ENCODE measurements at regions not wholly inside any gene's neighbourhood (a gene's known extent, or its start where the extent isn't known, plus 50 kb on each side); places are given as distances from the start of the nearest gene placed in this dataset.

DNA sequence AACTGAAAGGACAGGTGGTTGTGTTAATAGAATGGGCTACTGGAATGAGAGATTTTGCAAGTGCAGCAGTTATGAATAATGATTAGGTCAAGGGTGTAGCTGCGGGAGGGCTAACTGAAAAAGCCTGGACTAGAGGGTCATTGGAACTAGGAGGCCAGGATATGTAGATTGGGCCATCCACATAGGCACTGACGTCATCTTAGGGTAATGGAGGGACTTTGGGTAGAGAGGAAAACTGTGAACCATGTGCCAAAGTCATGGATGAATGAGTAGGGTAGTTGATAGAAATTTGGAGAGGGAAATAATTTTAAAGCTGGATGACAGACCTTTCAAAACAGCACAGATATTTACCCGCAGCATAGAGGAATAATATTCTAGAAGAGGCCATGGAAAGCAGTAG is 123.6 kb upstream of the SLITRK2 start:
- Histone ChIP-seq H3K36me3 (no peaks in the 10 kb centered on the region), H3K4me3 (no peak overlapping the region), H3K27me3 (no peaks in the 10 kb centered on the region), H3K4me1 (no peaks in the 10 kb centered on the region), H3K9me3 (no peaks in the 10 kb centered on the region), H3K27ac (no peak overlapping the region)
- WGBS, 2 donors (ENCODE audit: low coverage in 1 of 2) = 47 to 50% methylated on average over 3 of the region's 3 CpGs
- no peak for ATAC-seq
- TF ChIP-seq EP300 (IDR thresholded peaks at IDR 0.05) = no peak
- TF ChIP-seq POLR2AphosphoS5 (IDR thresholded peaks at IDR 0.05) = no peak
- TF ChIP-seq, protein P1, sequence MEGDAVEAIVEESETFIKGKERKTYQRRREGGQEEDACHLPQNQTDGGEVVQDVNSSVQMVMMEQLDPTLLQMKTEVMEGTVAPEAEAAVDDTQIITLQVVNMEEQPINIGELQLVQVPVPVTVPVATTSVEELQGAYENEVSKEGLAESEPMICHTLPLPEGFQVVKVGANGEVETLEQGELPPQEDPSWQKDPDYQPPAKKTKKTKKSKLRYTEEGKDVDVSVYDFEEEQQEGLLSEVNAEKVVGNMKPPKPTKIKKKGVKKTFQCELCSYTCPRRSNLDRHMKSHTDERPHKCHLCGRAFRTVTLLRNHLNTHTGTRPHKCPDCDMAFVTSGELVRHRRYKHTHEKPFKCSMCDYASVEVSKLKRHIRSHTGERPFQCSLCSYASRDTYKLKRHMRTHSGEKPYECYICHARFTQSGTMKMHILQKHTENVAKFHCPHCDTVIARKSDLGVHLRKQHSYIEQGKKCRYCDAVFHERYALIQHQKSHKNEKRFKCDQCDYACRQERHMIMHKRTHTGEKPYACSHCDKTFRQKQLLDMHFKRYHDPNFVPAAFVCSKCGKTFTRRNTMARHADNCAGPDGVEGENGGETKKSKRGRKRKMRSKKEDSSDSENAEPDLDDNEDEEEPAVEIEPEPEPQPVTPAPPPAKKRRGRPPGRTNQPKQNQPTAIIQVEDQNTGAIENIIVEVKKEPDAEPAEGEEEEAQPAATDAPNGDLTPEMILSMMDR (IDR thresholded peaks at IDR 0.05) = no peak
- TF ChIP-seq POLR2A (IDR thresholded peaks at IDR 0.05) = no peak

GRCh38 chrX:145715641-145716138 is 101.9 kb upstream of the SLITRK2 start:
- no peak for ATAC-seq
- TF ChIP-seq EP300 (IDR thresholded peaks at IDR 0.05) = no peak
- H3K27ac ChIP-seq = no peak overlapping the region
- H3K4me1 ChIP-seq = no peaks in the 10 kb centered on the region
- 48 to 80% methylated on average over 3 to 4 of the region's 5 CpGs for WGBS, 2 donors (ENCODE audit: low coverage in 1 of 2)
- H3K4me3 ChIP-seq = no peak overlapping the region
- no peaks in the 10 kb centered on the region for H3K36me3 ChIP-seq
- no peaks in the 10 kb centered on the region for H3K9me3 ChIP-seq
- H3K27me3 ChIP-seq = no peaks in the 10 kb centered on the region

GRCh38 chrX:145716226-145716625 is 101.4 kb upstream of the SLITRK2 start:
- H3K4me1 ChIP-seq = no peaks in the 10 kb centered on the region
- H3K36me3 ChIP-seq = no peaks in the 10 kb centered on the region
- H3K27me3 ChIP-seq = no peaks in the 10 kb centered on the region
- WGBS, 2 donors (ENCODE audit: low coverage in 1 of 2) = 86 to 92% methylated on average over 1 of the region's 2 CpGs
- H3K9me3 ChIP-seq = no peaks in the 10 kb centered on the region
- no peak overlapping the region for H3K27ac ChIP-seq
- TF ChIP-seq POLR2AphosphoS5 (IDR thresholded peaks at IDR 0.05) (no peak), EP300 (IDR thresholded peaks at IDR 0.05) (no peak), POLR2A (IDR thresholded peaks at IDR 0.05) (no peak)
- TF ChIP-seq, protein P1 (IDR thresholded peaks at IDR 0.05) = no peak
- ATAC-seq = no peak
- H3K4me3 ChIP-seq = no peak overlapping the region

GRCh38 chrX:145727476-145727875 is 90.2 kb upstream of the SLITRK2 start:
- WGBS, 2 donors (ENCODE audit: low coverage in 1 of 2) = 52 to 55% methylated on average over 4 to 5 of the region's 5 CpGs
- H3K4me3 ChIP-seq = no peak overlapping the region
- H3K27ac ChIP-seq = no peak overlapping the region
- H3K9me3 ChIP-seq = no peaks in the 10 kb centered on the region
- H3K4me1 ChIP-seq = no peaks in the 10 kb centered on the region
- no peak for ATAC-seq
- no peaks in the 10 kb centered on the region for H3K27me3 ChIP-seq
- TF ChIP-seq POLR2A (IDR thresholded peaks at IDR 0.05) (no peak), EP300 (IDR thresholded peaks at IDR 0.05) (no peak), POLR2AphosphoS5 (IDR thresholded peaks at IDR 0.05) (no peak)
- TF ChIP-seq, protein P1 (IDR thresholded peaks at IDR 0.05) = no peak
- no peaks in the 10 kb centered on the region for H3K36me3 ChIP-seq

DNA sequence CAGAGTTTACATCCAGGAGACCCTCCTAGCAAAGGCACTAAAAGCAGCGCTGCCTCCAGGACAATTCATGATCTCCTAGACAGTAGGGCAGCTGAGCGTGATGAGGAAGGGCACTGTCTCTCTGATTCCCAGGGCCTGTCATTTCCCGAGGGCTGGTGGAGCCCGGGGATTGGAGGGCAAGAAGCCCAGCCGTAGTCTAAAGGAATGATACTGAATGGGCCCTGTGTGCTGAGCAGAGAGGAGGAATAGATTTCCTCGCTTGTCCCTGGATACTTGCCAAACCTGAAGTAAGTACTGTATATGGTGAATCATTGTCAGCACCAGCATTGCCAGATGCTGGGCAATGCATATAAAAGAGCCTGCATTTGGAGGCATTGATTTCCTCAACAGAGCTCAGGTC is 88.0 kb upstream of the SLITRK2 start:
- ATAC-seq = no peak
- TF ChIP-seq POLR2A (IDR thresholded peaks at IDR 0.05) (no peak), EP300 (IDR thresholded peaks at IDR 0.05) (no peak), POLR2AphosphoS5 (IDR thresholded peaks at IDR 0.05) (no peak)
- TF ChIP-seq, protein P1 (IDR thresholded peaks at IDR 0.05) = no peak
- no peaks in the 10 kb centered on the region for H3K9me3 ChIP-seq
- H3K4me3 ChIP-seq = no peak overlapping the region
- H3K36me3 ChIP-seq = no peaks in the 10 kb centered on the region
- no peaks in the 10 kb centered on the region for H3K27me3 ChIP-seq
- H3K4me1 ChIP-seq = no peaks in the 10 kb centered on the region
- no peak overlapping the region for H3K27ac ChIP-seq
- 42% methylated on average over 2 of the region's 6 CpGs; no CpG with 5 or more reads in 1 of the 2 donors for WGBS, 2 donors (ENCODE audit: low coverage in 1 of 2)
